GM21786 (cell line): ENCODE measurements at regions not wholly inside any gene's neighbourhood (a gene's known extent, or its start where the extent isn't known, plus 50 kb on each side); places are given as distances from the start of the nearest gene placed in this dataset.
"Not testable (repeated sequence)": the region's sequence is repeated elsewhere in the genome, so short reads cannot be mapped to it uniquely, and the experiment has no call there.

Experiments used
- ATAC-seq: cut with Tn5 transposase; IDR thresholded peaks from one replicate; pipeline ENCODE4 v1.9.1; 2021; ENCODE audit not compliant: unreplicated experiment

- no peak for ATAC-seq
Observed at GRCh38 chr7:51592842-51593599, 276.4 kb upstream of the COBL start.

- no peak for ATAC-seq
Observed at GRCh38 chr7:51591223-51591622, 274.6 kb upstream of the COBL start.

- ATAC-seq = no peak
Observed at GRCh38 chr7:51590746-51591145, 274.1 kb upstream of the COBL start.

GRCh38 chr7:51589111-51589510, 272.5 kb upstream of the COBL start:
- no peak for ATAC-seq

- ATAC-seq = no peak
Observed at GRCh38 chr7:51587604-51588003, 271.0 kb upstream of the COBL start.

GRCh38 chr7:51577390-51577789, 260.8 kb upstream of the COBL start:
- no peak for ATAC-seq

- ATAC-seq = no peak
Observed at GRCh38 chr7:51569581-51569980, 253.0 kb upstream of the COBL start.

GRCh38 chr7:51569176-51569575, 252.6 kb upstream of the COBL start:
- ATAC-seq = no peak

GRCh38 chr7:51551070-51551469, 234.5 kb upstream of the COBL start:
- no peak for ATAC-seq

- no peak for ATAC-seq
Observed at GRCh38 chr7:51545131-51545530, 228.5 kb upstream of the COBL start.

- ATAC-seq = no peak
Observed at GRCh38 chr7:51543801-51544553, 227.4 kb upstream of the COBL start.

- not testable (repeated sequence) for ATAC-seq
Observed at GRCh38 chr7:51540906-51541305, 224.3 kb upstream of the COBL start.

- no peak for ATAC-seq
Observed at GRCh38 chr7:51539840-51540239, 223.2 kb upstream of the COBL start.

GRCh38 chr7:51528172-51528571, 211.6 kb upstream of the COBL start:
- ATAC-seq = no peak

- no peak for ATAC-seq
Observed at GRCh38 chr7:51521694-51522312, 205.2 kb upstream of the COBL start.

- no peak for ATAC-seq
Observed at GRCh38 chr7:51521054-51521453, 204.4 kb upstream of the COBL start.

GRCh38 chr7:51518646-51519045, 202.0 kb upstream of the COBL start:
- no peak for ATAC-seq

- no peak for ATAC-seq
Observed at GRCh38 chr7:51517187-51517586, 200.6 kb upstream of the COBL start.

- no peak for ATAC-seq
Observed at GRCh38 chr7:51501620-51502019, 185.0 kb upstream of the COBL start.

- no peak for ATAC-seq
Observed at GRCh38 chr7:51482976-51483375, 166.4 kb upstream of the COBL start.

- no peak for ATAC-seq
Observed at GRCh38 chr7:51481421-51481820, 164.8 kb upstream of the COBL start.

- ATAC-seq = no peak
Observed at GRCh38 chr7:51477819-51478218, 161.2 kb upstream of the COBL start.
